ENCODE measurements at regions not wholly inside any gene's neighbourhood (a gene's known extent, or its start where the extent isn't known, plus 50 kb on each side); places are given as distances from the start of the nearest gene placed in this dataset.

GRCh38 chr1:199721001-199721400 is 306.5 kb upstream of the NR5A2 start:
- ChIA-PET CTCF (ENCODE audit: partially characterized antibody) (no interaction called here), POLR2A (ENCODE audit: partially characterized antibody) (no interaction called here)
- no peak overlapping the region for H3K4me3 Mint-ChIP-seq
- DNase-seq, result no peak
- intact Hi-C loops (cut with micrococcal nuclease), result no loop called here
- Histone ChIP-seq H3K27ac (ENCODE audit: low read depth, low read length) (no peak overlapping the region), H3K9me3 (ENCODE audit: control insufficient read depth in 1 of 2, low read length in 2 of 2) (no peaks in the 10 kb centered on the region), H3K4me1 (ENCODE audit: insufficient read depth, low read length) (no peaks in the 10 kb centered on the region), H3K4me3 (ENCODE audit: low read length in 2 of 2) (no peak overlapping the region), H3K27me3 (ENCODE audit: insufficient read depth, low read length) (no peaks in the 10 kb centered on the region), H3K36me3 (ENCODE audit: insufficient read depth, low read length) (no peaks in the 10 kb centered on the region)
- no peaks in the 10 kb centered on the region for H3K4me1 Mint-ChIP-seq
- no peaks in the 10 kb centered on the region for H3K9me3 Mint-ChIP-seq
- H3K27me3 Mint-ChIP-seq, result peaks cover 1 to 14% of the 10 kb centered on the region in 2 donors
- H3K36me3 Mint-ChIP-seq, result no peaks in the 10 kb centered on the region
- H3K27ac Mint-ChIP-seq, result no peak overlapping the region

- Mint-ChIP-seq H3K4me3 (no peak overlapping the region), H3K4me1 (no peaks in the 10 kb centered on the region), H3K27ac (no peak overlapping the region), H3K36me3 (no peaks in the 10 kb centered on the region), H3K27me3 (peaks cover 5 to 15% of the 10 kb centered on the region in 2 donors), H3K9me3 (peaks cover 0 to 2% (median 0%) of the 10 kb centered on the region in 8 donors)
- DNase-seq, result no peak
- Histone ChIP-seq H3K27me3 (ENCODE audit: insufficient read depth, low read length) (no peaks in the 10 kb centered on the region), H3K27ac (ENCODE audit: low read depth, low read length) (no peak overlapping the region), H3K4me3 (ENCODE audit: low read length in 2 of 2) (no peak overlapping the region), H3K4me1 (ENCODE audit: insufficient read depth, low read length) (no peaks in the 10 kb centered on the region), H3K36me3 (ENCODE audit: insufficient read depth, low read length) (no peaks in the 10 kb centered on the region), H3K9me3 (ENCODE audit: control insufficient read depth in 1 of 2, low read length in 2 of 2) (no peaks in the 10 kb centered on the region)
- intact Hi-C loops (cut with micrococcal nuclease), result no loop called here
- ChIA-PET POLR2A (ENCODE audit: partially characterized antibody) (no interaction called here), CTCF (ENCODE audit: partially characterized antibody) (interaction anchor here (0.6 kb wide), 1 partner anchor 997 kb away, joined by 3 read pairs; no protein-coding TSS in a partner anchor)
Observed at GRCh38 chr1:199723250-199723956, 304.1 kb upstream of the NR5A2 start.

- no peaks in the 10 kb centered on the region for H3K4me1 ChIP-seq (ENCODE audit: insufficient read depth, low read length)
- H3K27ac ChIP-seq (ENCODE audit: low read depth, low read length), result no peak overlapping the region
- H3K9me3 ChIP-seq (ENCODE audit: control insufficient read depth in 1 of 2, low read length in 2 of 2), result no peaks in the 10 kb centered on the region
- intact Hi-C loops (cut with micrococcal nuclease), result no loop called here
- no peaks in the 10 kb centered on the region for H3K36me3 Mint-ChIP-seq
- H3K4me1 Mint-ChIP-seq, result no peaks in the 10 kb centered on the region
- H3K27ac Mint-ChIP-seq, result no peak overlapping the region
- no peaks in the 10 kb centered on the region for H3K27me3 ChIP-seq (ENCODE audit: insufficient read depth, low read length)
- H3K9me3 Mint-ChIP-seq, result peaks cover 0 to 2% (median 0%) of the 10 kb centered on the region in 8 donors
- no peak overlapping the region for H3K4me3 Mint-ChIP-seq
- no peaks in the 10 kb centered on the region for H3K36me3 ChIP-seq (ENCODE audit: insufficient read depth, low read length)
- no peak overlapping the region for H3K4me3 ChIP-seq (ENCODE audit: low read length in 2 of 2)
- no peak for DNase-seq
- H3K27me3 Mint-ChIP-seq, result peaks cover 5 to 15% of the 10 kb centered on the region in 2 donors
- CTCF ChIA-PET (ENCODE audit: partially characterized antibody), result no interaction called here
- POLR2A ChIA-PET (ENCODE audit: partially characterized antibody), result no interaction called here
Observed at GRCh38 chr1:199724049-199724448, 303.5 kb upstream of the NR5A2 start.

- no peaks in the 10 kb centered on the region for H3K4me1 Mint-ChIP-seq
- Histone ChIP-seq H3K4me1 (ENCODE audit: insufficient read depth, low read length) (no peaks in the 10 kb centered on the region), H3K36me3 (ENCODE audit: insufficient read depth, low read length) (no peaks in the 10 kb centered on the region), H3K4me3 (ENCODE audit: low read length in 2 of 2) (no peak overlapping the region), H3K27ac (ENCODE audit: low read depth, low read length) (no peak overlapping the region), H3K9me3 (ENCODE audit: control insufficient read depth in 1 of 2, low read length in 2 of 2) (no peaks in the 10 kb centered on the region), H3K27me3 (ENCODE audit: insufficient read depth, low read length) (no peaks in the 10 kb centered on the region)
- H3K36me3 Mint-ChIP-seq, result no peaks in the 10 kb centered on the region
- intact Hi-C loops (cut with micrococcal nuclease), result no loop called here
- no peak for DNase-seq
- ChIA-PET CTCF (ENCODE audit: partially characterized antibody) (no interaction called here), POLR2A (ENCODE audit: partially characterized antibody) (no interaction called here)
- no peak overlapping the region for H3K27ac Mint-ChIP-seq
- peaks cover 7 to 17% of the 10 kb centered on the region in 2 donors for H3K27me3 Mint-ChIP-seq
- peaks cover 0 to 2% (median 0%) of the 10 kb centered on the region in 8 donors for H3K9me3 Mint-ChIP-seq
- H3K4me3 Mint-ChIP-seq, result no peak overlapping the region
Observed at GRCh38 chr1:199725002-199725565, 302.4 kb upstream of the NR5A2 start.

- Mint-ChIP-seq H3K36me3 (no peaks in the 10 kb centered on the region), H3K4me1 (no peaks in the 10 kb centered on the region), H3K4me3 (no peak overlapping the region), H3K9me3 (peaks cover 0 to 9% (median under 1%) of the 10 kb centered on the region in 8 donors), H3K27me3 (peaks cover 7 to 12% of the 10 kb centered on the region in 2 donors), H3K27ac (no peak overlapping the region)
- Histone ChIP-seq H3K9me3 (ENCODE audit: control insufficient read depth in 1 of 2, low read length in 2 of 2) (no peaks in the 10 kb centered on the region), H3K4me1 (ENCODE audit: insufficient read depth, low read length) (no peaks in the 10 kb centered on the region), H3K36me3 (ENCODE audit: insufficient read depth, low read length) (no peaks in the 10 kb centered on the region), H3K4me3 (ENCODE audit: low read length in 2 of 2) (no peak overlapping the region), H3K27ac (ENCODE audit: low read depth, low read length) (no peak overlapping the region), H3K27me3 (ENCODE audit: insufficient read depth, low read length) (no peaks in the 10 kb centered on the region)
- ChIA-PET POLR2A (ENCODE audit: partially characterized antibody) (no interaction called here), CTCF (ENCODE audit: partially characterized antibody) (no interaction called here)
- intact Hi-C loops (cut with micrococcal nuclease), result no loop called here
- DNase-seq, result no peak
Observed at GRCh38 chr1:199727682-199728081, 299.8 kb upstream of the NR5A2 start.

- no peak for DNase-seq
- Mint-ChIP-seq H3K9me3 (peaks cover 0 to 11% (median 1%) of the 10 kb centered on the region in 8 donors), H3K27me3 (peaks cover 7 to 12% of the 10 kb centered on the region in 2 donors), H3K4me1 (no peaks in the 10 kb centered on the region), H3K36me3 (no peaks in the 10 kb centered on the region), H3K27ac (no peak overlapping the region), H3K4me3 (no peak overlapping the region)
- intact Hi-C loops (cut with micrococcal nuclease), result no loop called here
- no peak overlapping the region for H3K4me3 ChIP-seq (ENCODE audit: low read length in 2 of 2)
- ChIA-PET POLR2A (ENCODE audit: partially characterized antibody) (no interaction called here), CTCF (ENCODE audit: partially characterized antibody) (interaction anchor here (0.7 kb wide), 1 partner anchor 10 kb away, joined by 3 read pairs; no protein-coding TSS in a partner anchor)
- no peaks in the 10 kb centered on the region for H3K36me3 ChIP-seq (ENCODE audit: insufficient read depth, low read length)
- H3K27me3 ChIP-seq (ENCODE audit: insufficient read depth, low read length), result no peaks in the 10 kb centered on the region
- H3K9me3 ChIP-seq (ENCODE audit: control insufficient read depth in 1 of 2, low read length in 2 of 2), result no peaks in the 10 kb centered on the region
- H3K4me1 ChIP-seq (ENCODE audit: insufficient read depth, low read length), result no peaks in the 10 kb centered on the region
- H3K27ac ChIP-seq (ENCODE audit: low read depth, low read length), result no peak overlapping the region
Observed at GRCh38 chr1:199728345-199728744, 299.2 kb upstream of the NR5A2 start.

- no peaks in the 10 kb centered on the region for H3K36me3 Mint-ChIP-seq
- no peak overlapping the region for H3K4me3 ChIP-seq (ENCODE audit: low read length in 2 of 2)
- no peak for DNase-seq
- no peak overlapping the region for H3K27ac Mint-ChIP-seq
- H3K4me1 ChIP-seq (ENCODE audit: insufficient read depth, low read length), result no peaks in the 10 kb centered on the region
- H3K4me3 Mint-ChIP-seq, result no peak overlapping the region
- ChIA-PET POLR2A (ENCODE audit: partially characterized antibody) (no interaction called here), CTCF (ENCODE audit: partially characterized antibody) (no interaction called here)
- no peak overlapping the region for H3K27ac ChIP-seq (ENCODE audit: low read depth, low read length)
- peaks cover 1 to 2% of the 10 kb centered on the region in 2 donors for H3K27me3 Mint-ChIP-seq
- intact Hi-C loops (cut with micrococcal nuclease), result no loop called here
- H3K9me3 ChIP-seq (ENCODE audit: control insufficient read depth in 1 of 2, low read length in 2 of 2), result no peaks in the 10 kb centered on the region
- H3K9me3 Mint-ChIP-seq, result peaks cover 0 to 11% (median 0%) of the 10 kb centered on the region in 8 donors
- H3K36me3 ChIP-seq (ENCODE audit: insufficient read depth, low read length), result no peaks in the 10 kb centered on the region
- no peaks in the 10 kb centered on the region for H3K27me3 ChIP-seq (ENCODE audit: insufficient read depth, low read length)
- H3K4me1 Mint-ChIP-seq, result no peaks in the 10 kb centered on the region
Observed at GRCh38 chr1:199733125-199733524, 294.4 kb upstream of the NR5A2 start.
